ENCODE measurements at regions not wholly inside any gene's neighbourhood (a gene's known extent, or its start where the extent isn't known, plus 50 kb on each side); places are given as distances from the start of the nearest gene placed in this dataset.

DNA sequence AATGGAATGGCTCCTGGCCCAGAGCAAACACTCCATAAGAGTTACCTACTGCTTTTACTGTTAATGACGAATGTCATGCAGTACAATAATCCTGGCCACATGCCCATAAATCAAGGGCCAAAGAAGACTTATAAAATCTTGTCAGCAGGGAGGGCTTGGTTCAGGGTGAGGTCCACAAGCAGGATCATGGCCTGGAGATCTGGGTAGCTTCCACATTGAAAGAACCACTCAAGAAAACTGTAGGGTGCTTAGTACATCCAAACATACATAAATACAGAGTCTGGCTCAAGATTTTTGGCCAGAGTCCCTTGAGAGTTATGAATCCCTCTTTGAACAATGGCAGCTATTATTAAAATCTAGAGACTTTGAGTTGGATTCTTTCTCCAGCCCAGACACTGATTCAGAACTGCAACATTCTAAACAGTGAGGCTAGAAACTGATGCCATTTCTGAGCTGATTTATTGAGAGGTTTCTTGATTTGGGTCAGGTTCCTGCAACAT is 188.7 kb downstream of the CDC5L start:
- TF ChIP-seq EZH2 (IDR thresholded peaks at IDR 0.05; ENCODE audit: insufficient read depth, poor library complexity, severe bottlenecking) (no peak), EZH2phosphoT487 (IDR thresholded peaks at IDR 0.05; ENCODE audit: insufficient read depth, low read depth) (no peak)

Data from GM23248 (cell line).